Gastroesophageal sphincter (tissue), 4 donors: ENCODE measurements at regions not wholly inside any gene's neighbourhood (a gene's known extent, or its start where the extent isn't known, plus 50 kb on each side); places are given as distances from the start of the nearest gene placed in this dataset.

Source experiments
- ATAC-seq: fragments of 150-250 bp; one replicate; pipeline ENCODE4 v1.9.1; 2016; ENCODE audit warnings: mild to moderate bottlenecking, moderate library complexity
- H3K27ac ChIP-seq, 4 donors: fragments of 200-600 bp; sonication (generic) in 3 of 4; 1 replicate in 3 of 4; 2 replicates in 1 of 4; pipeline ENCODE4 v1.5.1; 2016 to 2019
- H3K27me3 ChIP-seq: fragments of 200-600 bp; sonication (generic); one replicate; pipeline ENCODE4 v1.5.1; 2019
- H3K36me3 ChIP-seq, 2 donors: fragments of 200-600 bp; sonication (generic); one replicate each; pipeline ENCODE4 v1.5.1; 2019; ENCODE audit warnings: control low read depth in 1 of 2
- H3K4me1 ChIP-seq, 3 donors: fragments of 200-600 bp; sonication (generic); 1 replicate in 2 of 3; 2 replicates in 1 of 3; pipeline ENCODE4 v1.5.1; 2016 to 2019; ENCODE audit warnings: control low read depth in 2 of 3
- H3K4me3 ChIP-seq, 2 donors: fragments of 200-600 bp; sonication (generic); one replicate each; pipeline ENCODE4 v1.5.1; 2019; ENCODE audit warnings: mild to moderate bottlenecking in 1 of 2, moderate library complexity in 1 of 2
- H3K9me3 ChIP-seq, 3 donors: fragments of 200-600 bp; sonication (generic); one replicate each; pipeline ENCODE4 v1.5.1; 2017 to 2019; ENCODE audit warnings: control low read depth in 2 of 3
- CTCF ChIP-seq, 4 experiments: fragments of 200-600 bp in 2 of 4; fragments of 450-650 bp in 2 of 4; sonication (generic) in 1 of 4; IDR thresholded peaks; one replicate each; pipeline ENCODE4 v1.5.1; 2017 to 2019; ENCODE audit warnings: antibody characterized with exemption in 4 of 4, mild to moderate bottlenecking in 2 of 4, moderate library complexity in 2 of 4
- EP300 ChIP-seq: sonication (generic); formaldehyde crosslinking; IDR thresholded peaks from one replicate; pipeline ENCODE4 v1.6.1; 2017; ENCODE audit warnings: antibody characterized with exemption, mild to moderate bottlenecking
- POLR2A ChIP-seq, 2 donors: fragments of 450-650 bp; IDR thresholded peaks; one replicate each; pipeline ENCODE4 v1.6.1; 2017; ENCODE audit warnings: antibody characterized with exemption in 2 of 2, mild to moderate bottlenecking in 2 of 2, moderate library complexity in 1 of 2
- POLR2AphosphoS5 ChIP-seq: sonication (generic); formaldehyde crosslinking; IDR thresholded peaks from one replicate; pipeline ENCODE4 v1.6.1; 2017; ENCODE audit warnings: antibody characterized with exemption
- WGBS, 2 donors: methylation state at CpG; one replicate each; pipeline ENCODE4 v1.1.5; 2018; ENCODE audit warnings: low coverage in 1 of 2; 5-methylcytosine and 5-hydroxymethylcytosine counted together

- H3K36me3 ChIP-seq = no peaks in the 10 kb centered on the region
- TF ChIP-seq EP300 (no peak), POLR2A (IDR thresholded peaks at IDR 0.05) (no peak), POLR2AphosphoS5 (no peak)
- peaks cover 0 to 12% (median 0%) of the 10 kb centered on the region in 3 donors for H3K9me3 ChIP-seq
- 80 to 100% methylated on average over 1 to 3 of the region's 7 CpGs for WGBS, 2 donors
- no peak overlapping the region for H3K4me3 ChIP-seq
- H3K4me1 ChIP-seq = no peaks in the 10 kb centered on the region
- H3K27me3 ChIP-seq = peaks cover 45% of the 10 kb centered on the region
- no peak for ATAC-seq
- no peak overlapping the region for H3K27ac ChIP-seq
Observed at GRCh38 chr1:5711079-5711478, 281.1 kb downstream of the NPHP4 start.

GRCh38 chr1:5709976-5710375, 282.2 kb downstream of the NPHP4 start:
- no peak for ATAC-seq
- H3K36me3 ChIP-seq = no peaks in the 10 kb centered on the region
- no peaks in the 10 kb centered on the region for H3K4me1 ChIP-seq
- no peak for TF ChIP-seq CTCF (IDR thresholded peaks at IDR 0.05)
- no peak overlapping the region for H3K4me3 ChIP-seq
- H3K9me3 ChIP-seq = peaks cover 0 to 1% (median 0%) of the 10 kb centered on the region in 3 donors
- H3K27me3 ChIP-seq = peaks cover 41% of the 10 kb centered on the region
- no peak overlapping the region for H3K27ac ChIP-seq
- 51% methylated on average over 3 of the region's 3 CpGs; no CpG with 5 or more reads in 1 of the 2 donors for WGBS, 2 donors

GRCh38 chr1:5709461-5709975, 282.7 kb downstream of the NPHP4 start:
- 65% methylated on average over 2 of the region's 6 CpGs; no CpG with 5 or more reads in 1 of the 2 donors for WGBS, 2 donors
- Histone ChIP-seq H3K27ac (no peak overlapping the region), H3K9me3 (no peaks in the 10 kb centered on the region), H3K4me3 (no peak overlapping the region), H3K36me3 (no peaks in the 10 kb centered on the region), H3K4me1 (no peaks in the 10 kb centered on the region), H3K27me3 (peaks cover 43% of the 10 kb centered on the region)
- TF ChIP-seq POLR2A (IDR thresholded peaks at IDR 0.05) (no peak), EP300 (no peak), CTCF (IDR thresholded peaks at IDR 0.05) (no peak), POLR2AphosphoS5 (no peak)
- ATAC-seq = no peak

- TF ChIP-seq POLR2A (IDR thresholded peaks at IDR 0.05) = no peak
- TF ChIP-seq CTCF (IDR thresholded peaks at IDR 0.05) = no peak
- TF ChIP-seq POLR2AphosphoS5 = no peak
- no peak for TF ChIP-seq EP300
- WGBS, 2 donors = 58% methylated on average over 4 of the region's 27 CpGs; no CpG with 5 or more reads in 1 of the 2 donors
Observed at GRCh38 chr1:5708346-5709245, 283.6 kb downstream of the NPHP4 start.

GRCh38 chr1:5707566-5708345, 284.5 kb downstream of the NPHP4 start:
- H3K4me1 ChIP-seq = no peaks in the 10 kb centered on the region

More at GRCh38 chr1:5708346-5709245, 283.6 kb downstream of the NPHP4 start:
- ATAC-seq = no peak
- H3K27ac ChIP-seq = no peak overlapping the region
- H3K27me3 ChIP-seq = peaks cover 43% of the 10 kb centered on the region
- no peaks in the 10 kb centered on the region for H3K36me3 ChIP-seq
- H3K9me3 ChIP-seq = no peaks in the 10 kb centered on the region
- no peaks in the 10 kb centered on the region for H3K4me1 ChIP-seq
- H3K4me3 ChIP-seq = no peak overlapping the region

More at GRCh38 chr1:5707566-5708345, 284.5 kb downstream of the NPHP4 start:
- 86 to 92% methylated on average over 5 to 6 of the region's 12 CpGs for WGBS, 2 donors
- Histone ChIP-seq H3K36me3 (no peaks in the 10 kb centered on the region), H3K27me3 (peaks cover 51% of the 10 kb centered on the region), H3K4me3 (no peak overlapping the region), H3K9me3 (no peaks in the 10 kb centered on the region), H3K27ac (no peak overlapping the region)
- TF ChIP-seq POLR2A (IDR thresholded peaks at IDR 0.05) = no peak
- TF ChIP-seq EP300 = no peak
- TF ChIP-seq CTCF (IDR thresholded peaks at IDR 0.05) = no peak
- no peak for TF ChIP-seq POLR2AphosphoS5
- no peak for ATAC-seq
